ENCODE measurements at regions not wholly inside any gene's neighbourhood (a gene's known extent, or its start where the extent isn't known, plus 50 kb on each side); places are given as distances from the start of the nearest gene placed in this dataset.

- H3K9me2 ChIP-seq (replicated peaks; ENCODE audit: low read depth, low read length): no peaks in the 10 kb centered on the region
These were observed 359.7 kb downstream of the MAFB start for GRCh38 chr20:40329321-40329720.

GRCh38 chr20:40326784-40327183 is 362.3 kb downstream of the MAFB start:
- no peaks in the 10 kb centered on the region for H3K9me2 ChIP-seq (replicated peaks; ENCODE audit: low read depth, low read length)
- no peak overlapping the region for H3K4me2 ChIP-seq (ENCODE audit: low read depth, low read length, poor library complexity, severe bottlenecking)
- no peak overlapping the region for H3K4me3 ChIP-seq (ENCODE audit: low read length, poor library complexity, severe bottlenecking)
- no peaks in the 10 kb centered on the region for H3K36me3 ChIP-seq (ENCODE audit: insufficient read depth, low read length)
- TF ChIP-seq, protein P1, sequence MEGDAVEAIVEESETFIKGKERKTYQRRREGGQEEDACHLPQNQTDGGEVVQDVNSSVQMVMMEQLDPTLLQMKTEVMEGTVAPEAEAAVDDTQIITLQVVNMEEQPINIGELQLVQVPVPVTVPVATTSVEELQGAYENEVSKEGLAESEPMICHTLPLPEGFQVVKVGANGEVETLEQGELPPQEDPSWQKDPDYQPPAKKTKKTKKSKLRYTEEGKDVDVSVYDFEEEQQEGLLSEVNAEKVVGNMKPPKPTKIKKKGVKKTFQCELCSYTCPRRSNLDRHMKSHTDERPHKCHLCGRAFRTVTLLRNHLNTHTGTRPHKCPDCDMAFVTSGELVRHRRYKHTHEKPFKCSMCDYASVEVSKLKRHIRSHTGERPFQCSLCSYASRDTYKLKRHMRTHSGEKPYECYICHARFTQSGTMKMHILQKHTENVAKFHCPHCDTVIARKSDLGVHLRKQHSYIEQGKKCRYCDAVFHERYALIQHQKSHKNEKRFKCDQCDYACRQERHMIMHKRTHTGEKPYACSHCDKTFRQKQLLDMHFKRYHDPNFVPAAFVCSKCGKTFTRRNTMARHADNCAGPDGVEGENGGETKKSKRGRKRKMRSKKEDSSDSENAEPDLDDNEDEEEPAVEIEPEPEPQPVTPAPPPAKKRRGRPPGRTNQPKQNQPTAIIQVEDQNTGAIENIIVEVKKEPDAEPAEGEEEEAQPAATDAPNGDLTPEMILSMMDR (conservative IDR thresholded peaks at IDR 0.05; ENCODE audit: low read length): no peak
- no peak for TF ChIP-seq EZH2phosphoT487 (IDR thresholded peaks at IDR 0.05; ENCODE audit: borderline replicate concordance)
- H2AFZ ChIP-seq (ENCODE audit: low read length): no peak overlapping the region
- H3K4me1 ChIP-seq (ENCODE audit: insufficient read depth, low read length, poor library complexity, severe bottlenecking): no peaks in the 10 kb centered on the region
- no peaks in the 10 kb centered on the region for H4K20me1 ChIP-seq (ENCODE audit: insufficient read depth, low read length, poor library complexity, severe bottlenecking)
- H3K79me2 ChIP-seq (ENCODE audit: insufficient read depth, low read length): no peaks in the 10 kb centered on the region
- no peaks in the 10 kb centered on the region for H3F3A ChIP-seq (ENCODE audit: low read depth)
- no peak overlapping the region for H3K9ac ChIP-seq (ENCODE audit: low read depth, low read length, poor library complexity, severe bottlenecking)
- no peaks in the 10 kb centered on the region for H3K9me3 ChIP-seq (ENCODE audit: insufficient read depth, low read depth, low read length)
- H3K27me3 ChIP-seq (ENCODE audit: insufficient read depth, low read length, poor library complexity, severe bottlenecking): no peaks in the 10 kb centered on the region

More at GRCh38 chr20:40329321-40329720, 359.7 kb downstream of the MAFB start:
- Histone ChIP-seq H3K4me2 (ENCODE audit: low read depth, low read length, poor library complexity, severe bottlenecking) (no peak overlapping the region), H3K36me3 (ENCODE audit: insufficient read depth, low read length) (no peaks in the 10 kb centered on the region), H2AFZ (ENCODE audit: low read length) (no peak overlapping the region), H3K4me3 (ENCODE audit: low read length, poor library complexity, severe bottlenecking) (no peak overlapping the region), H3K79me2 (ENCODE audit: insufficient read depth, low read length) (no peaks in the 10 kb centered on the region), H3K9ac (ENCODE audit: low read depth, low read length, poor library complexity, severe bottlenecking) (no peak overlapping the region), H3K4me1 (ENCODE audit: insufficient read depth, low read length, poor library complexity, severe bottlenecking) (no peaks in the 10 kb centered on the region), H3F3A (ENCODE audit: low read depth) (no peaks in the 10 kb centered on the region), H3K27me3 (ENCODE audit: insufficient read depth, low read length, poor library complexity, severe bottlenecking) (no peaks in the 10 kb centered on the region), H4K20me1 (ENCODE audit: insufficient read depth, low read length, poor library complexity, severe bottlenecking) (no peaks in the 10 kb centered on the region), H3K9me3 (ENCODE audit: insufficient read depth, low read depth, low read length) (no peaks in the 10 kb centered on the region)
- no peak for TF ChIP-seq EZH2phosphoT487 (IDR thresholded peaks at IDR 0.05; ENCODE audit: borderline replicate concordance)
- TF ChIP-seq, protein P1 (conservative IDR thresholded peaks at IDR 0.05; ENCODE audit: low read length): no peak

- no peak overlapping the region for H3K4me2 ChIP-seq (ENCODE audit: low read depth, low read length, poor library complexity, severe bottlenecking)
- no peak overlapping the region for H3K9ac ChIP-seq (ENCODE audit: low read depth, low read length, poor library complexity, severe bottlenecking)
- no peaks in the 10 kb centered on the region for H3K36me3 ChIP-seq (ENCODE audit: insufficient read depth, low read length)
- H3K27me3 ChIP-seq (ENCODE audit: insufficient read depth, low read length, poor library complexity, severe bottlenecking): no peaks in the 10 kb centered on the region
- no peaks in the 10 kb centered on the region for H4K20me1 ChIP-seq (ENCODE audit: insufficient read depth, low read length, poor library complexity, severe bottlenecking)
- no peaks in the 10 kb centered on the region for H3K4me1 ChIP-seq (ENCODE audit: insufficient read depth, low read length, poor library complexity, severe bottlenecking)
- no peak overlapping the region for H2AFZ ChIP-seq (ENCODE audit: low read length)
- no peaks in the 10 kb centered on the region for H3K9me3 ChIP-seq (ENCODE audit: insufficient read depth, low read depth, low read length)
- no peak overlapping the region for H3K4me3 ChIP-seq (ENCODE audit: low read length, poor library complexity, severe bottlenecking)
- TF ChIP-seq, protein P1 (conservative IDR thresholded peaks at IDR 0.05; ENCODE audit: low read length): no peak
- TF ChIP-seq EZH2phosphoT487 (IDR thresholded peaks at IDR 0.05; ENCODE audit: borderline replicate concordance): no peak
- H3K79me2 ChIP-seq (ENCODE audit: insufficient read depth, low read length): no peaks in the 10 kb centered on the region
- no peaks in the 10 kb centered on the region for H3F3A ChIP-seq (ENCODE audit: low read depth)
- no peaks in the 10 kb centered on the region for H3K9me2 ChIP-seq (replicated peaks; ENCODE audit: low read depth, low read length)
These were observed 363.9 kb downstream of the MAFB start for GRCh38 chr20:40325006-40325568.
